CD4-positive, alpha-beta memory T cell (primary cell): ENCODE measurements at regions not wholly inside any gene's neighbourhood (a gene's known extent, or its start where the extent isn't known, plus 50 kb on each side); places are given as distances from the start of the nearest gene placed in this dataset.
A peak's percentile ranks its signal among the peaks of the same experiment; 100 is the strongest.

Experiments used
- CTCF ChIA-PET: fragments of 350-600 bp; sonication (Branson Sonifier 250); formaldehyde crosslinking; loops from one replicate; lab custom pipeline; 2021; ENCODE audit warnings: inconsistent platforms; ENCODE audit not compliant: partially characterized antibody; lab: Charles Lee
- POLR2A ChIA-PET: fragments of 350-600 bp; sonication (Branson Sonifier 250); formaldehyde crosslinking; loops from one replicate; lab custom pipeline; 2021; ENCODE audit not compliant: partially characterized antibody; lab: Charles Lee
- DNase-seq, 5 donors: peaks; one replicate each; pipeline versions ENCODE4 v3.0.0 to v3.0.0-alpha.2; 2020 to 2022; ENCODE audit warnings: mixed read lengths in 1 of 5
- H3K27ac ChIP-seq: one replicate; pipeline ENCODE4 v1.7.0; 2013; ENCODE audit warnings: low read depth, low read length
- H3K27me3 ChIP-seq: 2 replicates; pipeline ENCODE4 v1.7.0; 2013; ENCODE audit warnings: mild to moderate bottlenecking, low read length, moderate library complexity; ENCODE audit not compliant: insufficient read depth
- H3K36me3 ChIP-seq: 2 replicates; pipeline ENCODE4 v1.7.0; 2013; ENCODE audit warnings: mild to moderate bottlenecking, low read length, moderate library complexity; ENCODE audit not compliant: insufficient read depth
- H3K4me1 ChIP-seq: 2 replicates; pipeline ENCODE4 v1.7.0; 2013; ENCODE audit warnings: mild to moderate bottlenecking, low read length, moderate library complexity; ENCODE audit not compliant: insufficient read depth
- H3K4me3 ChIP-seq, 2 donors: one replicate each; pipeline ENCODE4 v1.7.0; 2013; ENCODE audit warnings: low read length in 2 of 2, mild to moderate bottlenecking in 1 of 2
- H3K9me3 ChIP-seq, 2 donors: one replicate each; pipeline ENCODE4 v1.7.0; 2013; ENCODE audit warnings: low read length in 2 of 2, control low read depth in 1 of 2; ENCODE audit not compliant: control insufficient read depth in 1 of 2
- H3K27ac Mint-ChIP-seq, 7 donors: one replicate each; pipeline ENCODE4 v1.8.0; 2020 to 2021; ENCODE audit warnings: mixed read lengths in 7 of 7, mild to moderate bottlenecking in 6 of 7, inconsistent platforms in 3 of 7, moderate library complexity in 3 of 7
- H3K27me3 Mint-ChIP-seq, 2 donors: one replicate each; pipeline ENCODE4 v1.8.0; 2020 to 2021; ENCODE audit warnings: mixed read lengths in 2 of 2
- H3K36me3 Mint-ChIP-seq, 2 donors: one replicate each; pipeline ENCODE4 v1.8.0; 2020 to 2021; ENCODE audit warnings: mixed read lengths in 2 of 2, inconsistent platforms in 1 of 2, mild to moderate bottlenecking in 1 of 2
- H3K4me1 Mint-ChIP-seq, 4 donors: one replicate each; pipeline ENCODE4 v1.8.0; 2020 to 2021; ENCODE audit warnings: mixed read lengths in 4 of 4, mild to moderate bottlenecking in 1 of 4
- H3K4me3 Mint-ChIP-seq, 8 donors: one replicate each; pipeline ENCODE4 v1.8.0; 2020 to 2021; ENCODE audit warnings: mixed read lengths in 8 of 8, mild to moderate bottlenecking in 7 of 8, moderate library complexity in 6 of 8, inconsistent platforms in 3 of 8
- H3K9me3 Mint-ChIP-seq, 8 donors: one replicate each; pipeline ENCODE4 v1.8.0; 2020 to 2021; ENCODE audit warnings: mixed read lengths in 8 of 8, mild to moderate bottlenecking in 5 of 8, inconsistent platforms in 3 of 8, moderate library complexity in 1 of 8
- intact Hi-C: fragments of 100-400 bp; cut with micrococcal nuclease; formaldehyde crosslinking; loops from one replicate; pipeline ENCODE4 v1.15.1; 2023

DNA sequence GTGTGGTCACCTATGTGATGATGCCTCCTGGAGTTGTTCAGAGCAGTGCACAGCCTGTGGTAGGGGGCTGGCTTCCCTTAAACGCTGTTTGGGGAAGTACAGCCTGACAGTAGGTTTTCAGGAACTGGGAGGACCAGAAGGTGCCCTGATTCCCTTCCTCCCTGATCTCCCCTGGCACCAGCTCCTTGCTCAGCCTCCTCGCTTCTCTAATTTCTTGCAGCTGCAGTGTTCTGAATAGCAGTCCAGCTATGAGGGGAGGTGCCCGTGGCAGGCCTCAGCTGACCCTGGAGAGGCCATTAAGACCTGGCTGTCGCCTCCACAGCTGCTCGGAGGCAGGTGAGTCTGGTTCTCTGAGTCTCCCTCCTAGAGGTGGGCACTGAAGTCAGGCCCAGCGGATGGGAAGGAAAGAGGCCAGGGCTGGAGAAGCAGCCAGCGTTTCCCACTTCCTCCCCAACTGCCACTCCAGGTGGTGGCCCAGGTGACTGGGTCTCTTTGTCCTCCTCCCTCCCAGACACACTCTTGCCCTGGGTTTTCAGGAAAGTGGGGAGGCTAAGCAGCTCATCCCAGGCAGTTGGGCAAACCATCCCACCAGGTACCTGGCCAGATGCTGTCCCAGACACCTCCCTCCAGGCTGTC is 52.0 kb upstream of the RPL11 start:
- DNase-seq = no peak
- H3K9me3 Mint-ChIP-seq = no peaks in the 10 kb centered on the region
- H3K9me3 ChIP-seq = no peaks in the 10 kb centered on the region
- no peaks in the 10 kb centered on the region for H3K36me3 Mint-ChIP-seq
- peak overlapping the region in 2 of 7 donors; percentile 31 to 47 for H3K27ac Mint-ChIP-seq
- ChIA-PET CTCF (interaction anchor here (1.3 to 20.9 kb wide), 5 partner anchors 39 to 141 kb away, joined by 3 to 1081 read pairs (median 111); partner anchors contain the start of gene ID3), POLR2A (interaction anchor here (17.8 kb wide), 1 partner anchor 90 kb away, joined by 616 read pairs; the partner anchor contains the start of gene ID3)
- peaks cover 14 to 28% (median 19%) of the 10 kb centered on the region in 4 donors for H3K4me1 Mint-ChIP-seq
- no peak overlapping the region for H3K4me3 ChIP-seq
- no peaks in the 10 kb centered on the region for H3K36me3 ChIP-seq
- H3K27ac ChIP-seq = no peak overlapping the region
- H3K4me1 ChIP-seq = peaks cover 13% of the 10 kb centered on the region
- H3K27me3 Mint-ChIP-seq = no peaks in the 10 kb centered on the region
- no peaks in the 10 kb centered on the region for H3K27me3 ChIP-seq
- intact Hi-C loops = no loop called here
- H3K4me3 Mint-ChIP-seq = no peak overlapping the region

DNA sequence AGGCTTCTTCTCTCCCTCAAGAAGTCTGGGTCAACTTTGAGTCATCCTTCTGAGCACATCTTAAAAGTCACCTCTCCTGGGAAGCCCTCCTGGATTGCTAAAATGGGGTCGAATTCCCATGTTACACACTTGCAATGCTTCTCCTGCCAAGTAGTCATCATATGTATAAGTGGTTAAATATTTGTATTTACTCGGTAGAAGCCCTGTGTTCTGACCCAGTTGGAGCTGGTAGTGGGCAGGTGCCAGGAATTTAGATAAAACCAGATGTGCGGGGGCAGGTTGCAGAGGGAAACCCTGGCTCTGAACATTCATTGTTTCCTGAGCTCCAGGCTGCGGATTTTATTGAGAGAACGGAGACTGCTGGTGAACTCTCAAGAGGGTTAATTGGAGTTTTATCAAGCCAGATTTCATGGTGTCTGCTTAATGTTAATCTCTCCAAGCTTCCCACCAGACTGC is 52.8 kb upstream of the RPL11 start:
- Mint-ChIP-seq H3K27ac (no peak overlapping the region), H3K27me3 (no peaks in the 10 kb centered on the region), H3K9me3 (no peaks in the 10 kb centered on the region), H3K4me1 (peaks cover 20 to 35% (median 25%) of the 10 kb centered on the region in 4 donors), H3K36me3 (no peaks in the 10 kb centered on the region), H3K4me3 (no peak overlapping the region)
- DNase-seq = no peak
- ChIA-PET CTCF (interaction anchor here (1.6 to 20.9 kb wide), 7 partner anchors 14 to 141 kb away, joined by 5 to 1081 read pairs (median 19); partner anchors contain the start of gene ID3), POLR2A (interaction anchor here (12.3 to 17.8 kb wide), 2 partner anchors 19 to 89 kb away, joined by 154 to 616 read pairs; partner anchors contain the start of gene ID3)
- Histone ChIP-seq H3K27me3 (no peaks in the 10 kb centered on the region), H3K4me1 (peaks cover 19% of the 10 kb centered on the region), H3K4me3 (no peak overlapping the region), H3K36me3 (no peaks in the 10 kb centered on the region), H3K9me3 (no peaks in the 10 kb centered on the region), H3K27ac (no peak overlapping the region)
- intact Hi-C loops = no loop called here

DNA sequence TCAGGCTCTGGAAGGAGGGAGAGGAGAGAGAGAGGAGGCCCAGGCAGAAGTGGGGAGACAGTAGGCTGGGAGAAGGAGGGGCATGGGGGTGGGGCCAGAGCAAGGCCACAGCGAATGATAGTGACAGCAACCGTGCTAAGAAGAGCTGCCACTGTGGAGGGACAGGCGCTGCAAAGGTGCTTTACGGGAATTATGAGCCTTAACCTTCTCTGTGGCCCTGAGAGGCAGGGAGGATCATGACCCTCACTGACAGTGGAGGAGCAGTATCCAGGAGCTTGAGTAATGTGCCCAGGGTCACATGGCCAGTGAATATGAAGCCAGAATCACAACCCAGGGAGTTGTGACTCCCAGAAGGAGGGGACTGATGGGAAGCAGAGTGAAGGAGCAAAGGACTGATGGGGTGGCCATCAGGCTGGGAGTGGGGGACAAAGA is 53.4 kb upstream of the RPL11 start:
- no peaks in the 10 kb centered on the region for H3K36me3 Mint-ChIP-seq
- H3K4me1 Mint-ChIP-seq = peaks cover 20 to 35% (median 25%) of the 10 kb centered on the region in 4 donors
- peaks cover 19% of the 10 kb centered on the region for H3K4me1 ChIP-seq
- DNase-seq = no peak
- no peak overlapping the region for H3K4me3 Mint-ChIP-seq
- ChIA-PET CTCF (interaction anchor here (0.6 to 20.9 kb wide), 16 partner anchors 13 to 163 kb away, joined by 3 to 1081 read pairs (median 8); partner anchors contain the start of genes E2F2 and ID3), POLR2A (interaction anchor here (1.5 to 17.8 kb wide), 6 partner anchors 19 to 113 kb away, joined by 7 to 616 read pairs (median 15); partner anchors contain the start of gene ID3)
- no peak overlapping the region for H3K4me3 ChIP-seq
- H3K9me3 ChIP-seq = no peaks in the 10 kb centered on the region
- H3K9me3 Mint-ChIP-seq = no peaks in the 10 kb centered on the region
- no peaks in the 10 kb centered on the region for H3K27me3 ChIP-seq
- H3K27ac ChIP-seq = no peak overlapping the region
- no peaks in the 10 kb centered on the region for H3K27me3 Mint-ChIP-seq
- intact Hi-C loops = no loop called here
- peak overlapping the region in 1 of 7 donors; percentile 42 for H3K27ac Mint-ChIP-seq
- H3K36me3 ChIP-seq = no peaks in the 10 kb centered on the region

DNA sequence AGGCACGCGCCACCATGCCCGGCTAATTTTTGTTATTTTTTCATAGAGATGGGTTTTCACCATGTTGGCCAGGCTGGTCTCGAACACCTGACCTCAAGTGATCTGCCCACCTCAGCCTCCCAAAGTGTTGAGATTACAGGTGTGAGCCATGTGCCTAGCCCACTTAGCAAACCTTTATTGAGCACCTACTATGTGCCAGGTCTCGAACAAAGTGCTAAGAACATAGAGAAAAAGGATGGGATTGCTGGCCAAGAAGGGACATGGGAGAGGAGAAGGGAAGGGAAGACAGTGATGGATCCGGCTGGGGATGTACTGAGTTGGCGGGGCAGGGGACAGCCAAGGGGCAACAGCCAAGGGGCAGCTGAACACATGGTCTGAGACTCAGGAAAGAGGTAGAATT is 55.6 kb upstream of the RPL11 start:
- no peaks in the 10 kb centered on the region for H3K36me3 Mint-ChIP-seq
- Histone ChIP-seq H3K4me3 (no peak overlapping the region), H3K9me3 (no peaks in the 10 kb centered on the region), H3K27me3 (no peaks in the 10 kb centered on the region), H3K36me3 (no peaks in the 10 kb centered on the region), H3K27ac (no peak overlapping the region), H3K4me1 (peaks cover 19% of the 10 kb centered on the region)
- H3K4me1 Mint-ChIP-seq = peaks cover 21 to 35% (median 26%) of the 10 kb centered on the region in 4 donors
- H3K4me3 Mint-ChIP-seq = peak overlapping the region in 5 of 8 donors; percentile 2 to 67 (median 34)
- ChIA-PET POLR2A (interaction anchor here (0.7 to 17.8 kb wide), 8 partner anchors 17 to 152 kb away, joined by 3 to 616 read pairs (median 12); partner anchors contain the start of genes ASAP3 and ID3), CTCF (interaction anchor here (0.6 to 20.9 kb wide), 13 partner anchors 11 to 445 kb away, joined by 4 to 1081 read pairs (median 28); partner anchors contain the start of gene ID3)
- DNase-seq = no peak
- H3K9me3 Mint-ChIP-seq = no peaks in the 10 kb centered on the region
- peak overlapping the region in 6 of 7 donors; percentile 27 to 97 (median 79) for H3K27ac Mint-ChIP-seq
- intact Hi-C loops = no loop called here
- H3K27me3 Mint-ChIP-seq = no peaks in the 10 kb centered on the region

DNA sequence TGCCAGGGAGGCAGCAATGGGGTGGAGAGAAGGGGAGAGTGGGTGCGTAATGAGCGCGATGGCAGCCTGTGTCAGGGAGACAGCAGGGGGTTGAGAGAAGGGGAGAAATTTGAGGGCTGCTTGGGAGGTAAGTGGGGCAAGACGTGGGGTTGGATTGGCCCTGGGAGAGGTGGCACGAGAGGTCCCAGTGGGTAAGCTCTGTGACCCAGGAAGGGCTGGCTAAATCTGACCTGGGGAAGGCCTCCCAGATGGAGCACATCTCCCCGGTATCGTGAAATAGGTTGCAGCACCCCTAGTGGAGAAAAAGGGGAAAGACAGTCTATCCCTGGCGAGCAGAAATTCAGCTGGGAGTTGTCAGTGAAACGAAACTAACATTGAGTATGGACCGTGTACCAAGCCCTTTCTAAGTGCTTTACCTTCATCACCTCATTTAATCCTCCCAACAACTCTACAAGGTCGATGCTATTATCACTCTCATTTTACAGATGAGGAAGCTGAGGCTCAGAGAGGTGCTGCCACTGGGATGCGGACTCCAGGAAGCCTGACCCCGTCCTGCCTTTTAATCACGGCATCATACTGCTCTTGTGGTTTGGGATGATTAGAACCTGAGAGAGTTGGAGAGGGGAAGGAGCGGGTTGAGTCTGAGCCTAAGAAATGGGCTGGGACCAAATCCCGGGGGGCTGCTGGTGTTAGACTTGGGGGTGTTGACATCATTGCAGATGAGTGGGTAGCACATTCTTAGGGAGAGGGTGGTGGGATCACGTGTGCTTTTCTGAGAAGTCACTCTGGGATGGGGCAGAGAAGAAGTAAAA is 56.6 kb upstream of the RPL11 start:
- peak overlapping the region; percentile 71 to 97 (median 90) for H3K27ac Mint-ChIP-seq
- peak overlapping the region; percentile 48 for H3K27ac ChIP-seq
- POLR2A ChIA-PET = interaction anchor here (0.8 to 17.8 kb wide), 16 partner anchors 11 to 138 kb away, joined by 3 to 616 read pairs (median 7); partner anchors contain the start of genes ID3 and RPL11
- CTCF ChIA-PET = interaction anchor here (0.9 to 20.9 kb wide), 19 partner anchors 9 to 231 kb away, joined by 3 to 1081 read pairs (median 16); partner anchors contain the start of gene ID3
- H3K4me1 ChIP-seq = peaks cover 19% of the 10 kb centered on the region
- no peaks in the 10 kb centered on the region for H3K9me3 ChIP-seq
- no peaks in the 10 kb centered on the region for H3K27me3 Mint-ChIP-seq
- no peaks in the 10 kb centered on the region for H3K36me3 ChIP-seq
- H3K4me3 ChIP-seq = peak overlapping the region; percentile 36 to 44
- no peaks in the 10 kb centered on the region for H3K36me3 Mint-ChIP-seq
- no peaks in the 10 kb centered on the region for H3K9me3 Mint-ChIP-seq
- peak overlapping the region; percentile 72 to 84 (median 78) for H3K4me3 Mint-ChIP-seq
- H3K4me1 Mint-ChIP-seq = peaks cover 21 to 41% (median 26%) of the 10 kb centered on the region in 4 donors
- DNase-seq = peak; percentile 70 to 79 (median 76)
- intact Hi-C loops = loop anchor here (1.0 kb wide), 3 partner anchors 16 to 76 kb away; partner anchors contain the start of gene ID3
- H3K27me3 ChIP-seq = no peaks in the 10 kb centered on the region

DNA sequence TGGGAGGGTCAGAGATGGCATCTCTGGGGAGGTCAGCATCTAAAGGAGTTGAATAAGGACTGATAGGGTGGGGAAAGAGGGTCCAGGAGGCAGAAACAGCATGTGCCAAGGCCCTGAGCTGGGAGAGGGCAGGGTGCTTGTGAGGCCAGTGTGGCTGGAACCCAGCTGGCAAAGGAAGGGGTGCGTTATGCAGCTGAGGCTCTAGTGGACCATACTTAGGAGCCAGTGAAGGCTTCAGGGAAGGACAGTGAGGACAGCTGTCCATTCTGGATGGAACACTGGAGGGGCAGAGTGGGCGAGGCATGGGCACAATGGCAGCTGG is 57.1 kb upstream of the RPL11 start:
- intact Hi-C loops = no loop called here

More for the DNA sequence above, 57.1 kb upstream of the RPL11 start:
- Mint-ChIP-seq H3K27me3 (no peaks in the 10 kb centered on the region), H3K4me3 (peak overlapping the region in 5 of 8 donors; percentile 17 to 84 (median 81)), H3K36me3 (no peaks in the 10 kb centered on the region), H3K27ac (peak overlapping the region in 6 of 7 donors; percentile 71 to 93 (median 90)), H3K4me1 (peaks cover 24 to 42% (median 28%) of the 10 kb centered on the region in 4 donors), H3K9me3 (no peaks in the 10 kb centered on the region)
- no peaks in the 10 kb centered on the region for H3K27me3 ChIP-seq
- H3K36me3 ChIP-seq = no peaks in the 10 kb centered on the region
- no peaks in the 10 kb centered on the region for H3K9me3 ChIP-seq
- ChIA-PET CTCF (interaction anchor here (0.9 to 20.9 kb wide), 19 partner anchors 10 to 230 kb away, joined by 3 to 1081 read pairs (median 16); partner anchors contain the start of gene ID3), POLR2A (interaction anchor here (0.8 to 17.8 kb wide), 16 partner anchors 10 to 137 kb away, joined by 3 to 616 read pairs (median 7); partner anchors contain the start of genes ID3 and RPL11)
- no peak overlapping the region for H3K4me3 ChIP-seq
- H3K4me1 ChIP-seq = peaks cover 19% of the 10 kb centered on the region
- no peak overlapping the region for H3K27ac ChIP-seq
- DNase-seq = no peak
